T47D (cell line): ENCODE measurements at regions not wholly inside any gene's neighbourhood (a gene's known extent, or its start where the extent isn't known, plus 50 kb on each side); places are given as distances from the start of the nearest gene placed in this dataset.

Experiments used
- DNase-seq, 2 experiments: peaks; one replicate each; pipeline versions ENCODE4 v3.0.0 to v3.0.0-alpha.2; 2011 to 2012; ENCODE audit warnings: low read depth in 1 of 2, low spot score in 1 of 2
- JUND ChIP-seq: IDR thresholded peaks from 2 replicates; pipeline ENCODE4 v1.6.1; 2012; ENCODE audit warnings: low read depth
- in situ Hi-C: cut with HindIII; loops from 2 replicates; pipeline ENCODE4 v1.10.0; 2016; ENCODE audit warnings: low sequenced_read_pairs, low pct_unique_long_range_greater_than_20kb

DNA sequence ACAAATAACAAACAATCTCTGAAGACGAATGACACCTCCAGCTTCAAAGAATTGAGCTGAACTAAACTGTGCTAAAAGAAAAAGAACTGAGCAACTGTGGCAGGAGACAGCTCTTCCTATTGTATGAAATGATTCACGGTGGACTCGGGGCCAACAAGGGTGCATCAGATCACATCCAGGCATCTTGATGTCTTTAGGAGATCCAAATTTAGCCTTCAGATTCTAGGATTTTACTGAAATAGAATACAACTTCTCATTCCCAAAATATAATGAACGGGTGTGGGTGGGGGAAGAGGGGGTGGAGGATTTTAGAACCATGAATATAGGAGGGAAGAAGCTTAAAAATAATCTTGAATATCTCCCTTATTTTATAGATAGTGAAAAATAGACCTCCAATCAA, 631.8 kb downstream of the ELAVL2 start:
- in situ Hi-C loops: no loop called here

GRCh38 chr9:23215688-23216087, 610.4 kb downstream of the ELAVL2 start:
- in situ Hi-C loops: no loop called here

More for the DNA sequence above, 631.8 kb downstream of the ELAVL2 start:
- no peak for DNase-seq
- no peak for TF ChIP-seq JUND

GRCh38 chr9:23219471-23219870, 606.6 kb downstream of the ELAVL2 start:
- TF ChIP-seq JUND: no peak
- in situ Hi-C loops: no loop called here
- no peak for DNase-seq

More at GRCh38 chr9:23215688-23216087, 610.4 kb downstream of the ELAVL2 start:
- no peak for TF ChIP-seq JUND
- DNase-seq: no peak

GRCh38 chr9:23220171-23220570, 605.9 kb downstream of the ELAVL2 start:
- no peak for TF ChIP-seq JUND
- in situ Hi-C loops: no loop called here
- DNase-seq: no peak

- in situ Hi-C loops: no loop called here
- peak in 1 of 2 experiments; percentile 20 for DNase-seq
- TF ChIP-seq JUND: no peak
These were observed 605.1 kb downstream of the ELAVL2 start for GRCh38 chr9:23220957-23221356.

- DNase-seq: no peak
- no peak for TF ChIP-seq JUND
- in situ Hi-C loops: no loop called here
These were observed 596.1 kb downstream of the ELAVL2 start for GRCh38 chr9:23229890-23230317.

GRCh38 chr9:23232831-23233230, 593.2 kb downstream of the ELAVL2 start:
- no peak for DNase-seq
- in situ Hi-C loops: no loop called here
- TF ChIP-seq JUND: no peak

DNA sequence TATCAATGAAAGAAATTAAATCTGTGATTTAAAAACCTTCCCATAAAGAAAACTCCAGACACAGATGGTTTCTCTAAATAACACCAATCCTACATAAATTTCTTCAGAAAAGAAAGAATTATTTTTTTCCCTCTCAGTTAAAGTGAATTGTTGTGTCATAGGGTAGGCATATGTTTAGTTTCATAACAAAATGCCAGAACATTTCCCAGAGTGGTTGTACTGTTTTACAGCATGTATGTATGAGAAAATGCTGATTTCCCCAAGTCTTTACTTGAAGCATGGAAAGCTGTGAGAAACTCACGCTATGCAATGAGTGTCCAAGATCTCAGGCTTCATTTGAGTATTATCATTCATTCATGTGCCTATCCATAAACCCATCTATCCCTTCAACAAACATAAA, 582.5 kb downstream of the ELAVL2 start:
- no peak for DNase-seq
- in situ Hi-C loops: no loop called here
- no peak for TF ChIP-seq JUND

GRCh38 chr9:23245067-23245466, 581.0 kb downstream of the ELAVL2 start:
- DNase-seq: no peak
- no peak for TF ChIP-seq JUND
- in situ Hi-C loops: no loop called here

- no peak for TF ChIP-seq JUND
- no peak for DNase-seq
- in situ Hi-C loops: no loop called here
These were observed 571.4 kb downstream of the ELAVL2 start for GRCh38 chr9:23254404-23255184.

DNA sequence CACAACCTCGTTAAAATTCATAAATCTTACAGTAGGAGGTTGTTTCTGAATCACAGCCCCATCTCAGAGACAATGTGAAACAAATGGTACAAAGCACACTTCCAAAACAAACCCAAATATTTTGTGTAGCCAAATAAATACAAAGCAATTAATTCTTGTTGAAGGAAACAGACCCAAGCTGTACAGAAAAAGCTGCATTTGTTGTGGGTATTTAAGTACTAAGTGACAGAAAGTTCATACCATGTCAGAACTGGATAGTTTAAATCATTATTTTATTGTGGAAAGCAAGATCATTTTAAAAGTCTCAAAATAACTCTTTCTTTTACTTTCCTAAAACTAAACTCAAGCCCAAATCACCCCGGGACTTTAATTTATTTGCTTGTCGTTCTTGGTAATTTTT, 570.7 kb downstream of the ELAVL2 start:
- in situ Hi-C loops: no loop called here
- DNase-seq: no peak

GRCh38 chr9:23258569-23258968, 567.5 kb downstream of the ELAVL2 start:
- no peak for TF ChIP-seq JUND
- in situ Hi-C loops: no loop called here
- no peak for DNase-seq

More for the DNA sequence above, 570.7 kb downstream of the ELAVL2 start:
- no peak for TF ChIP-seq JUND

DNA sequence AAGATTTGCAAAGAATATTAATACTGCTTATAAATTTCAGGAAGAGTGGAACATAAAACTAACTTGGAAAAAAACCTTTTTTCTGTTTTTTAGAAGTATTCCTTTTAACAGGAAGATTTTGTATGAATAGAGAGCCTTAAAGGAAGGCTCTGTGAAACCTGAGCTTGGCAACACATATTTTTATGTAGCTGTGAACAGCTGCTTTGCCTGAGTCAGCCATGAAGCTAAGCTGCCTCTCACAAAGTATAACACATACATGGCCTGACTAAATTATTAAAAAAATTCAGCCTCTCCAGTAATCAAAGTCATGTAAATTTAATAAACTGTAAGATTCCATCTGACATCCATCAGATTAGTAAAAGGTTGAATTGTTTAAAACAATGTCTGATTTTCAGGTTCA, 547.5 kb downstream of the ELAVL2 start:
- no peak for TF ChIP-seq JUND
- in situ Hi-C loops: no loop called here
- DNase-seq: no peak

GRCh38 chr9:23287390-23287789, 538.6 kb downstream of the ELAVL2 start:
- DNase-seq: no peak
- in situ Hi-C loops: no loop called here
- no peak for TF ChIP-seq JUND
